ENCODE measurements at regions not wholly inside any gene's neighbourhood (a gene's known extent, or its start where the extent isn't known, plus 50 kb on each side); places are given as distances from the start of the nearest gene placed in this dataset.

DNA sequence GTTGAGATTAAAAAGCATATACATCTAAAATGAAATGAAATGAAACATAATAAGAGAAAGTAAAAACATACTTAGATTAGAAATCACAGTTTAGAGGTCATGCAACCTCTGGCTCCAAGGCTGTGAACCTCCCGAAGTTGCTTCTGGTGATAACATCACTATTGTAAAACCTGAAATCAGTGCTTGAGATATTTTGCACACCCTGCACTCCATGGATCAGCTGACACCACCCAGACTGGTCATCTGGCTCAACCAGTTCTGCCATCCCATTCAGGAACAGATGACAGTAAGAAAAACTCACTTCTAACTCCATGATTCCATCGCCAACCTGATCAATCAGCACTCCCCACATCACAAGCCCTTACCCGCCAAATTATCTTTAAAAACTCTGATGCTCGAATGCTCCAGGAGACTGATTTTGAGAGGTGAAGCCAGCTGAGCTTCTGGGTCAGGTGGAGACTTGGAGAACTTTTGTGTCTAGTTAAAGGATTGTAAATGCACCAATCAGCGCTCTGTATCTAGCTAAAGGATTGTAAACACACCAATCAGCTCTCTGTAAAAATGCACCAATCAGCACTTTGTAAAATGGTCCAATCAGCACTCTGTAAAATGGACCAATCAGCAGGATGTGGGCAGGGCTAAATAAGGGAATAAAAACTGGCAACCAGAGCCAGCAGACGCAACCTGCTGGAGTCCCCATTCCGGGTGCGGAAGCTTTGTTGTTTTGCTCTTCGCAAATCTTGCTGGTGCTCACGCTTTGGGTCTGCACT is 162.6 kb upstream of the MAGI2 start:
- no peak overlapping the region for H3K4me3 ChIP-seq (ENCODE audit: low read depth, low read length)
- TF ChIP-seq, protein P1, sequence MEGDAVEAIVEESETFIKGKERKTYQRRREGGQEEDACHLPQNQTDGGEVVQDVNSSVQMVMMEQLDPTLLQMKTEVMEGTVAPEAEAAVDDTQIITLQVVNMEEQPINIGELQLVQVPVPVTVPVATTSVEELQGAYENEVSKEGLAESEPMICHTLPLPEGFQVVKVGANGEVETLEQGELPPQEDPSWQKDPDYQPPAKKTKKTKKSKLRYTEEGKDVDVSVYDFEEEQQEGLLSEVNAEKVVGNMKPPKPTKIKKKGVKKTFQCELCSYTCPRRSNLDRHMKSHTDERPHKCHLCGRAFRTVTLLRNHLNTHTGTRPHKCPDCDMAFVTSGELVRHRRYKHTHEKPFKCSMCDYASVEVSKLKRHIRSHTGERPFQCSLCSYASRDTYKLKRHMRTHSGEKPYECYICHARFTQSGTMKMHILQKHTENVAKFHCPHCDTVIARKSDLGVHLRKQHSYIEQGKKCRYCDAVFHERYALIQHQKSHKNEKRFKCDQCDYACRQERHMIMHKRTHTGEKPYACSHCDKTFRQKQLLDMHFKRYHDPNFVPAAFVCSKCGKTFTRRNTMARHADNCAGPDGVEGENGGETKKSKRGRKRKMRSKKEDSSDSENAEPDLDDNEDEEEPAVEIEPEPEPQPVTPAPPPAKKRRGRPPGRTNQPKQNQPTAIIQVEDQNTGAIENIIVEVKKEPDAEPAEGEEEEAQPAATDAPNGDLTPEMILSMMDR (IDR thresholded peaks at IDR 0.05; ENCODE audit: control insufficient read depth, extremely low read depth, insufficient read depth): no peak
- DNase-seq (ENCODE audit: low read depth): no peak

- DNase-seq (ENCODE audit: low read depth): no peak
- TF ChIP-seq, protein P1 (IDR thresholded peaks at IDR 0.05; ENCODE audit: control insufficient read depth, extremely low read depth, insufficient read depth): no peak
- no peak overlapping the region for H3K4me3 ChIP-seq (ENCODE audit: low read depth, low read length)
These were observed 162.0 kb upstream of the MAGI2 start for GRCh38 chr7:79615466-79615865.

DNA sequence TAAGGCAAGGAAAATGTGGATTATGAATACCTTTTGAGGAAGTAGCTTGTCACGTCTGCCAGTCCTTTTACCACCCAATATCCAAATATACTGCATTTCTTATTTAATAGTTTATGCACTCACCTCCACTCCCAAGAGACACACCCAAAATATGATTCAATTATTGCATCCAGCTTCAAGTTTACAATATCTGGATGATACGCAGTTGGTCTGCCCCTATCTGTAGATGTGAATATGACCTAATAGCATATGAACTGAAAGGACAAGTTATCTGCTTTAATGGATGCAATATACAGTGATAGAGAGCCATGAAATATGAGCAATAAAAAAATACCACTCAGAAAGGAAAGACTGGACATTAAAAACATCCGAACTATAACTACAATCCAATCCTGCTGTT is 159.4 kb upstream of the MAGI2 start:
- H3K4me3 ChIP-seq (ENCODE audit: low read depth, low read length): no peak overlapping the region
- no peak for DNase-seq (ENCODE audit: low read depth)
- TF ChIP-seq, protein P1 (IDR thresholded peaks at IDR 0.05; ENCODE audit: control insufficient read depth, extremely low read depth, insufficient read depth): no peak

GRCh38 chr7:79612022-79612421 is 158.6 kb upstream of the MAGI2 start:
- TF ChIP-seq, protein P1 (IDR thresholded peaks at IDR 0.05; ENCODE audit: control insufficient read depth, extremely low read depth, insufficient read depth): no peak
- H3K4me3 ChIP-seq (ENCODE audit: low read depth, low read length): no peak overlapping the region
- no peak for DNase-seq (ENCODE audit: low read depth)

- TF ChIP-seq, protein P1 (IDR thresholded peaks at IDR 0.05; ENCODE audit: control insufficient read depth, extremely low read depth, insufficient read depth): no peak
- DNase-seq (ENCODE audit: low read depth): no peak
- H3K4me3 ChIP-seq (ENCODE audit: low read depth, low read length): no peak overlapping the region
These were observed 157.4 kb upstream of the MAGI2 start for GRCh38 chr7:79610748-79611304.

DNA sequence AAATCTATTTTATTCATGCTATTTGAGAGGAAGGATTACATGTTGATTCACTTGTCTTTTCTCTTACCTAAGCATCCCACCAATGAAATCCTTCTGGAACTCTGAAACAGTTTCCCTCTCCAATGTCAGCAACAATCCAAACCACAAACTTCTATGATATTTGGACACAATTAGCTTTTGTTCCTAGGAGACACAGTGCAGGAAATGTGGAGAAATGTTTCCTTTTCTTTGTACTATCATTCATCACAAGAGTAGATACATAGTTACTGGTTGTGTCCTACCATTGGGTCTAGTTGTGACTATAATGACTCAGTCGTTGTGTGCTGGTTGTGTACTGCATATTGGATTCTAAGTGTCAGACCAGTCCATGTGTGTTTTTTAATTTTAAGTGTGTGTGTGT is 156.8 kb upstream of the MAGI2 start:
- no peak for DNase-seq (ENCODE audit: low read depth)
- TF ChIP-seq, protein P1 (IDR thresholded peaks at IDR 0.05; ENCODE audit: control insufficient read depth, extremely low read depth, insufficient read depth): no peak
- no peak overlapping the region for H3K4me3 ChIP-seq (ENCODE audit: low read depth, low read length)
